ENCODE measurements at regions not wholly inside any gene's neighbourhood (a gene's known extent, or its start where the extent isn't known, plus 50 kb on each side); places are given as distances from the start of the nearest gene placed in this dataset.

GRCh38 chr1:79688932-79689331 is 682.4 kb upstream of the ADGRL4 start:
- no peaks in the 10 kb centered on the region for H3K27me3 Mint-ChIP-seq (ENCODE audit: insufficient read depth, unreplicated experiment)
- no peak overlapping the region for H3K27ac Mint-ChIP-seq (ENCODE audit: unreplicated experiment)
- Histone ChIP-seq H3K27me3 (replicated peaks; ENCODE audit: control insufficient read depth, insufficient read depth, low read length) (no peaks in the 10 kb centered on the region), H3K4me3 (ENCODE audit: low read depth, low read length) (no peak overlapping the region), H3K36me3 (ENCODE audit: control insufficient read depth, insufficient read depth, low read length) (no peaks in the 10 kb centered on the region), H3K4me1 (peaks cover 19% of the 10 kb centered on the region), H3K9me3 (no peaks in the 10 kb centered on the region)
- no TSS peak for BruUV-seq (replicated peaks)
- no peak for TF ChIP-seq CTCF (IDR thresholded peaks at IDR 0.05; ENCODE audit: insufficient read depth in 1 of 2, low read depth in 1 of 2, low read length in 1 of 2, severe bottlenecking in 1 of 2, unreplicated experiment in 1 of 2)
- ChIA-PET CTCF (no interaction called here), POLR2A (no interaction called here)
- no peaks in the 10 kb centered on the region for H3K36me3 Mint-ChIP-seq (ENCODE audit: insufficient read depth, unreplicated experiment)
- peaks cover 13% of the 10 kb centered on the region for H3K4me1 Mint-ChIP-seq (ENCODE audit: low read depth, unreplicated experiment)
- no peak overlapping the region for H3K4me3 Mint-ChIP-seq (ENCODE audit: unreplicated experiment)
- intact Hi-C loops (cut with micrococcal nuclease; ENCODE audit: unreplicated experiment) = no loop called here
- H3K9me3 Mint-ChIP-seq (ENCODE audit: unreplicated experiment) = no peaks in the 10 kb centered on the region
- DNase-seq = no peak

GRCh38 chr1:79683420-79683819 is 676.9 kb upstream of the ADGRL4 start:
- CTCF ChIA-PET = no interaction called here
- H3K27me3 Mint-ChIP-seq (ENCODE audit: insufficient read depth, unreplicated experiment) = no peaks in the 10 kb centered on the region
- H3K9me3 ChIP-seq = no peaks in the 10 kb centered on the region
- POLR2A ChIA-PET = no interaction called here
- no peak for DNase-seq
- TF ChIP-seq CTCF (IDR thresholded peaks at IDR 0.05; ENCODE audit: insufficient read depth in 1 of 2, low read depth in 1 of 2, low read length in 1 of 2, severe bottlenecking in 1 of 2, unreplicated experiment in 1 of 2) = no peak
- no peak overlapping the region for H3K4me3 ChIP-seq (ENCODE audit: low read depth, low read length)
- no peaks in the 10 kb centered on the region for H3K27me3 ChIP-seq (replicated peaks; ENCODE audit: control insufficient read depth, insufficient read depth, low read length)
- H3K4me3 Mint-ChIP-seq (ENCODE audit: unreplicated experiment) = no peak overlapping the region
- H3K4me1 ChIP-seq = no peaks in the 10 kb centered on the region
- no peaks in the 10 kb centered on the region for H3K4me1 Mint-ChIP-seq (ENCODE audit: low read depth, unreplicated experiment)
- no peaks in the 10 kb centered on the region for H3K36me3 ChIP-seq (ENCODE audit: control insufficient read depth, insufficient read depth, low read length)
- intact Hi-C loops (cut with micrococcal nuclease; ENCODE audit: unreplicated experiment) = no loop called here
- no peak overlapping the region for H3K27ac Mint-ChIP-seq (ENCODE audit: unreplicated experiment)
- H3K36me3 Mint-ChIP-seq (ENCODE audit: insufficient read depth, unreplicated experiment) = no peaks in the 10 kb centered on the region
- H3K9me3 Mint-ChIP-seq (ENCODE audit: unreplicated experiment) = peaks cover 10% of the 10 kb centered on the region
- no TSS peak for BruUV-seq (replicated peaks)

GRCh38 chr1:79682478-79682877 is 675.9 kb upstream of the ADGRL4 start:
- intact Hi-C loops (cut with micrococcal nuclease; ENCODE audit: unreplicated experiment) = no loop called here
- TF ChIP-seq CTCF (IDR thresholded peaks at IDR 0.05; ENCODE audit: insufficient read depth in 1 of 2, low read depth in 1 of 2, low read length in 1 of 2, severe bottlenecking in 1 of 2, unreplicated experiment in 1 of 2) = no peak
- Mint-ChIP-seq H3K36me3 (ENCODE audit: insufficient read depth, unreplicated experiment) (no peaks in the 10 kb centered on the region), H3K9me3 (ENCODE audit: unreplicated experiment) (peaks cover 10% of the 10 kb centered on the region), H3K27me3 (ENCODE audit: insufficient read depth, unreplicated experiment) (no peaks in the 10 kb centered on the region), H3K4me1 (ENCODE audit: low read depth, unreplicated experiment) (no peaks in the 10 kb centered on the region), H3K4me3 (ENCODE audit: unreplicated experiment) (no peak overlapping the region), H3K27ac (ENCODE audit: unreplicated experiment) (no peak overlapping the region)
- Histone ChIP-seq H3K9me3 (no peaks in the 10 kb centered on the region), H3K36me3 (ENCODE audit: control insufficient read depth, insufficient read depth, low read length) (no peaks in the 10 kb centered on the region), H3K27me3 (replicated peaks; ENCODE audit: control insufficient read depth, insufficient read depth, low read length) (no peaks in the 10 kb centered on the region), H3K4me3 (ENCODE audit: low read depth, low read length) (no peak overlapping the region), H3K4me1 (no peaks in the 10 kb centered on the region)
- ChIA-PET POLR2A (no interaction called here), CTCF (no interaction called here)
- no peak for DNase-seq
- BruUV-seq (replicated peaks) = no TSS peak

Measured in Caco-2 (cell line).